ENCODE measurements at regions not wholly inside any gene's neighbourhood (a gene's known extent, or its start where the extent isn't known, plus 50 kb on each side); places are given as distances from the start of the nearest gene placed in this dataset.

DNA sequence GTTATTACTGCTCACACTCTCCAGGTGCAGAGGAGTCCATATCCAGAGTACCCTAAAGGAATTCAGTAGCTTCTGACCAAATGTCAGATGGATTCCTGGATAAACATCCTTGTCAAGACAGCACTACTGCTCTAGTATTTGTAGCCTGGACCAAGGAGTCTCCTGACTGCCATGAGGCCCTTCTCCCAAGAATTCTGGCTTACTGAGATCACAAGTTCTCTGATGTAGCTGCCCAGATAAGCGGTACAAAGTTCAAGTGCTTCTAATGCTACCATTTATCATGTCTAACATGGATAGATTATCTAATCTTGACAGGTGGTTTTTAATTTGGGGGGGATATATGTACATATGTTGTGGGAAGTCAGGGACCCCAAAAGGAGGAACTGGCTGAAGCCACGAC lies 196.6 kb upstream of the HMCN1 start:
- no peak for TF ChIP-seq CTCF (IDR thresholded peaks at IDR 0.05; ENCODE audit: low read length)
- no peak for TF ChIP-seq EZH2 (IDR thresholded peaks at IDR 0.05; ENCODE audit: borderline replicate concordance, low read length)
